ENCODE measurements at regions not wholly inside any gene's neighbourhood (a gene's known extent, or its start where the extent isn't known, plus 50 kb on each side); places are given as distances from the start of the nearest gene placed in this dataset.

GRCh38 chr22:34429314-34429713, 509.0 kb upstream of the LARGE1 start:
- DNase-seq (no peak), ATAC-seq (no peak)
- TF ChIP-seq CTCF (IDR thresholded peaks at IDR 0.05) (no peak), POLR2A (IDR thresholded peaks at IDR 0.05) (no peak)
- H3K9me3 ChIP-seq: no peaks in the 10 kb centered on the region
- no peak overlapping the region for H3K27ac ChIP-seq
- no peaks in the 10 kb centered on the region for H3K36me3 ChIP-seq (replicated peaks in 1 of 2; ENCODE audit: insufficient read depth in 1 of 2, low read depth in 2 of 2)
- intact Hi-C loops (cut with DNase I): no loop called here
- no peaks in the 10 kb centered on the region for H3K27me3 ChIP-seq
- 54 to 63% methylated on average over 5 of the region's 5 CpGs for WGBS, 2 donors
- H3K4me1 ChIP-seq: no peaks in the 10 kb centered on the region
- H3K4me3 ChIP-seq: no peak overlapping the region

- TF ChIP-seq CTCF (IDR thresholded peaks at IDR 0.05) (no peak), POLR2A (IDR thresholded peaks at IDR 0.05) (no peak)
- no peak overlapping the region for H3K4me3 ChIP-seq
- intact Hi-C loops (cut with DNase I): no loop called here
- H3K4me1 ChIP-seq: no peaks in the 10 kb centered on the region
- no peak for ATAC-seq
- H3K9me3 ChIP-seq: no peaks in the 10 kb centered on the region
- DNase-seq: no peak
- no peak overlapping the region for H3K27ac ChIP-seq
- H3K27me3 ChIP-seq: no peaks in the 10 kb centered on the region
- 45 to 48% methylated on average over 2 of the region's 2 CpGs for WGBS, 2 donors
- H3K36me3 ChIP-seq (replicated peaks in 1 of 2; ENCODE audit: insufficient read depth in 1 of 2, low read depth in 2 of 2): no peaks in the 10 kb centered on the region
Observed at GRCh38 chr22:34430386-34430785, 510.1 kb upstream of the LARGE1 start.

GRCh38 chr22:34434371-34434770, 514.1 kb upstream of the LARGE1 start:
- intact Hi-C loops (cut with DNase I): no loop called here
- no peak for DNase-seq
- Histone ChIP-seq H3K27ac (no peak overlapping the region), H3K4me3 (no peak overlapping the region), H3K36me3 (replicated peaks in 1 of 2; ENCODE audit: insufficient read depth in 1 of 2, low read depth in 2 of 2) (no peaks in the 10 kb centered on the region), H3K27me3 (no peaks in the 10 kb centered on the region), H3K4me1 (no peaks in the 10 kb centered on the region), H3K9me3 (no peaks in the 10 kb centered on the region)
- TF ChIP-seq POLR2A (IDR thresholded peaks at IDR 0.05) (no peak), CTCF (IDR thresholded peaks at IDR 0.05) (no peak)
- ATAC-seq: no peak

GRCh38 chr22:34437140-34437539, 516.9 kb upstream of the LARGE1 start:
- no peak overlapping the region for H3K27ac ChIP-seq
- DNase-seq (no peak), ATAC-seq (no peak)
- H3K9me3 ChIP-seq: no peaks in the 10 kb centered on the region
- 73 to 83% methylated on average over 1 of the region's 1 CpG for WGBS, 2 donors
- intact Hi-C loops (cut with DNase I): no loop called here
- H3K27me3 ChIP-seq: no peaks in the 10 kb centered on the region
- no peak overlapping the region for H3K4me3 ChIP-seq
- H3K4me1 ChIP-seq: no peaks in the 10 kb centered on the region
- TF ChIP-seq CTCF (IDR thresholded peaks at IDR 0.05): no peak
- no peak for TF ChIP-seq POLR2A (IDR thresholded peaks at IDR 0.05)
- H3K36me3 ChIP-seq (replicated peaks in 1 of 2; ENCODE audit: insufficient read depth in 1 of 2, low read depth in 2 of 2): no peaks in the 10 kb centered on the region

- WGBS, 2 donors: 22 to 25% methylated on average over 2 of the region's 2 CpGs
- Histone ChIP-seq H3K4me1 (no peaks in the 10 kb centered on the region), H3K27ac (no peak overlapping the region), H3K4me3 (no peak overlapping the region), H3K9me3 (no peaks in the 10 kb centered on the region), H3K36me3 (replicated peaks in 1 of 2; ENCODE audit: insufficient read depth in 1 of 2, low read depth in 2 of 2) (no peaks in the 10 kb centered on the region), H3K27me3 (no peaks in the 10 kb centered on the region)
- intact Hi-C loops (cut with DNase I): no loop called here
- ATAC-seq (no peak), DNase-seq (no peak)
- TF ChIP-seq CTCF (IDR thresholded peaks at IDR 0.05) (no peak), POLR2A (IDR thresholded peaks at IDR 0.05) (no peak)
Observed at GRCh38 chr22:34454598-34454997, 534.3 kb upstream of the LARGE1 start.

Measured in body of pancreas (tissue), 4 donors.